ENCODE measurements at regions not wholly inside any gene's neighbourhood (a gene's known extent, or its start where the extent isn't known, plus 50 kb on each side); places are given as distances from the start of the nearest gene placed in this dataset.

- TF ChIP-seq TAF1 (IDR thresholded peaks at IDR 0.05; ENCODE audit: borderline replicate concordance, insufficient read depth, low read length) = no peak
- no peak for TF ChIP-seq POLR2AphosphoS5 (IDR thresholded peaks at IDR 0.05; ENCODE audit: low read depth, low read length)
- TF ChIP-seq REST (IDR thresholded peaks at IDR 0.05; ENCODE audit: insufficient read depth in 1 of 2, low read depth in 2 of 2, low read length in 2 of 2) = no peak
These were observed 78.7 kb upstream of the MAN2A1 start for GRCh38 chr5:109611061-109611460.

Measured in PFSK-1 (cell line).